HK-2 (cell line): ENCODE measurements at regions not wholly inside any gene's neighbourhood (a gene's known extent, or its start where the extent isn't known, plus 50 kb on each side); places are given as distances from the start of the nearest gene placed in this dataset.
"Not testable (repeated sequence)": the region's sequence is repeated elsewhere in the genome, so short reads cannot be mapped to it uniquely, and the experiment has no call there.

Source experiments
- DNase-seq: peaks from one replicate; pipeline ENCODE4 v3.0.0-alpha.2; 2018; ENCODE audit not compliant: unreplicated experiment

GRCh38 chr9:90458485-90458884 lies 184.1 kb downstream of the DIRAS2 start:
- DNase-seq = peak; percentile 41

DNA sequence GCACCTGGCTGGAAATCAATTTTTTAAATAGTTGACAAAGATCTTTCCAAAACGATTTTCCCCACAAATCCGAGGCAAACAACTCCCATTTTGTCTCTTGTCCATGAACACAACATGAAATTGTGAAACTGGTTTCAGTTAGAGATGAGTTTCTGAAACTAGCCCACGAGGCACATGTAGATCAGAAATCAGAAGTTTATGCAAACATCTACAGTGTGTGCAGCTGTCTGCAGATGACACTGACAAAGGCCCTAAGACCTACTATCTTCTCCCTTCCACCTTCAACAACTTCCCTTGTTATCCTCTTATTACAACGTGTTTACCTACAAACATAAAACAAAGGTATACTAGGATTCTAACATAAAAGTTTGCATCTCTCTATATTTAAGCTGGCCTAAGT lies 183.3 kb downstream of the DIRAS2 start:
- DNase-seq = no peak

DNA sequence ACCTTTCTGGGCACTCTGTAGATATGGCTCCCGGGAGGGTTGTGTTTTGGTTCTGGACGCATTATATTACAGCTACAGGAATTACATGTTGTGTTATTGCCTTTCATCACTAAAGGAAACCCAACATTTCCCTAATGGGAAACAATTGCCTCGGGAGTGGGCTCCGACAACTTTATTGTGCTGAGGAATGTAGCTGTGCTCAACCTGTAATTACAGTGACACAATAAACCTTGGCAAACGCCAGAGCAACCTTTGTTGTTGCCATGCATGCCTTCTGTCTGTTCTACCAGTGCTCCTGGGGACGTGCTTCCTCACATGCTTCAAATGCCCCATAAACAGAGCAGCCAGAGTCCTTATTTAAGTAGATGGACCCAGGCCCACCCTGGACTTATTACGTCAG lies 182.4 kb downstream of the DIRAS2 start:
- DNase-seq = no peak

- DNase-seq = no peak
Observed at GRCh38 chr9:90464978-90465377, 177.6 kb downstream of the DIRAS2 start.

DNA sequence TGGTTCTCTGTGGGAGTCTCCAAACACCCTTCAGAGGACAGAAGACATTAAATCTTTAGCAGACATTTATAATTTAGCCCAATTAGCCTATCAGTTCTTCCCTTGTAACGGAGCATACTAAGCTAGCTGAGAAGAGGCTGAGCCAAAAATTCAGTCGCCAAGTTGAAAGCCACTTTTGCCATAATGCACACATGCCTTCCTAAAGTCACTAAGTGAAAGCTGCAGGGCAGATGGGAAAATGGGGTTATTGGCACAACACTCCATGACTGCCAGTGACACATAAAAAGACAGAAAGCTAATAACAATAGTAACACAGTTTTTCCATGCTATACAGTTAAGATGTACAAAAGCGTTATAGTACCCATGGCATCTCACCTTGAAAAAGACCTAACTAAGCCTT lies 176.2 kb downstream of the DIRAS2 start:
- DNase-seq = no peak

GRCh38 chr9:90469435-90469834 lies 173.2 kb downstream of the DIRAS2 start:
- DNase-seq = no peak

DNA sequence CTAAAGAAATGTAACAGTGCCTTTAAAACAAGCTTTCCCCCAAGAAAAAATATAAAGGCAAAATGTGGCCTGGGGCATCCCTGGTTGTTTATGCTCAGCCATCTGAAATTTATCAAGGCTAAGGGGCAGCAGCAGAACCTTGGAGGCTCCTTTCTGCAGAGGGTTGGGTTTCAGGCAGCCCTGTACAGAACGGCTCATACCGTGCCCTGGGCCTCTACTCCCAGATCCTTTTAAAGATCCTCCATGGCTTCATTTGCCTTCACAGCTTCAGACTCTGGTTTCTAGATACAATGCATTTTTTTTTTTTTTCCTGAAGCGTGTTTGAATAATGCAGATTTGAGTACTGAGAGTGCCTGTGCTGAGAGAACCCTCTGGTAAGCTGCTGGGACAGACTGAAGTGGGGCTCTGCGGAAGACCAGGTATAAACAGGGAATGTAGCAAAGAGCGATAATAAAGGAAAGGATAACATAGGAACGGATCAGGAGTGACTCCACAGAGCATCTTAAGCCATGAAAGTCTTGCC lies 172.7 kb downstream of the DIRAS2 start:
- no peak for DNase-seq

GRCh38 chr9:90476058-90476457 lies 166.6 kb downstream of the DIRAS2 start:
- DNase-seq = no peak

DNA sequence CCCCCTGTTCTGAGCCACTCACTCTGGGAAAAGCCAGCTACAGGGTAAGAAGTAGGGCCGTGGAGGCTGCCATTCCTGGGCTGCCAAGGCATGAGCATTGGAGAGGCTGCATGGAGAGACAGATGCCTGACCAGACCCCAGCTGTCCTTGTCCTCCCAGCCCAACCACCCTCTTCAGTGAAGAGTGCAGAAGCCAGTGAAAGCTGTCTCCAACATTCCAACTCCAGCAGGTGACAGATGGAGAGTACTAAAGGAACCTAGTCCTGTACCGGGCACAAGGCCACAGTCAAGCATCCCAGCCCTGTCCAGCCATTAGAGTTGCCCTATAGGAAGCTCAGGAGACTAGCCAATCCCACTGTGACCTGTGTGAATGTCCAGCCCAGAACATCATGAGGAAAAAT lies 165.1 kb downstream of the DIRAS2 start:
- no peak for DNase-seq

GRCh38 chr9:90478821-90479220 lies 163.8 kb downstream of the DIRAS2 start:
- no peak for DNase-seq

DNA sequence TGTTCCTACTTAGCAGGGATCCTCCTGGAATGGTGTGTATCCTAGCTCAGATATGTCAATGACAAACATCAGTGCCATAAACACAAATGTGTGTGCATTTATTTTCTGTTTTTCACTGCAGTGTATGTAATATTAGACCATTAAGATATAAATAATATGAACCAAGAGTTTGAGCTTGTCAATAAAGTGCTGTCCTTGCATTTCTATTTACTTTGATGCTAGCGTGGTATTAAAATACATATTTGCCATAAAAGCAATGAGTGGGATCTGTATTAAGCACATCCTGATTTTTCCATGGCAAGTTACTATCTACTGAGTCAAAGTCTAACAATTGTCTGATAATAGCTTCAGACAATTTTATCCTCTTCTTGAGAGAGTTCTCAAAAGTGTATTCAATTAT lies 157.6 kb downstream of the DIRAS2 start:
- no peak for DNase-seq

GRCh38 chr9:90489066-90489465 lies 153.6 kb downstream of the DIRAS2 start:
- DNase-seq = no peak

DNA sequence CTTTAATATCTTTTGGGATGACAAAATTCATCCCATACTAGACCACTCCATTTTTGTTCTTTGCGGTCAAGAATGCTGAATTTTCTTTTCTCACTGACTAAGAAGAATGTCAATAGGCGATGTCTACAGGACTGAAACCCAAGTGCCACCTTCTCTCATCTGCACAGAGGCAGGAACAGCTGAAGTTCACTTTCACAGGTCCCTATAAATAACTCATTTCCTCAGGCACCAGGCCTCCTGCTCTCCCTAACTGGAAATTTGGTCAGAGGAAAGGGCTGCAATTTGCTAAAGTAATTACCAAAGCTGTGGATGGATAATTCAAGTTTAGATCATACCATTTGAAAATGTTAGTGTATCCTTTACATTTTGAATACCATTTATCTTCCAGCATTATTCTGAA lies 142.9 kb downstream of the DIRAS2 start:
- no peak for DNase-seq

GRCh38 chr9:90502134-90502533 lies 140.5 kb downstream of the DIRAS2 start:
- no peak for DNase-seq

- no peak for DNase-seq
Observed at GRCh38 chr9:90504486-90504885, 138.1 kb downstream of the DIRAS2 start.

DNA sequence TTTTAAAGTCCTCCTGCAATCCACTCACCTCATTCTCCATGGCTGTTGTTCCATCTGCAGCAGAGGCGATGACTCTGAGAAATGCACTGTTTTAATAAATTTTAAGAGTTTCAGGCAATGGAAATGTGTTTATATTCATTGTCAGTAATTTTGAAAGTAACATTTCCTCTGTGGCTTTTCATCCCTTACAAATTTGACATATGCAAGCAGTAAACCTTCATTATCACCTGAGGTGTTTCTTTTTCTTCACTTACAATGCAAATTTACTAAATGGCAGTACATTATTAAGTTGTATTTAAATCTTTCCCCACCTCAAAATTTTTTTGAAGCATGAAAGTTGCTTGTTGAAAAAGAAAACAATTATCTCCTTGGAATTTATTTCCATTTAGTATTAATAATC lies 136.9 kb downstream of the DIRAS2 start:
- DNase-seq = no peak

- not testable (repeated sequence) for DNase-seq
Observed at GRCh38 chr9:90506402-90506801, 136.2 kb downstream of the DIRAS2 start.

DNA sequence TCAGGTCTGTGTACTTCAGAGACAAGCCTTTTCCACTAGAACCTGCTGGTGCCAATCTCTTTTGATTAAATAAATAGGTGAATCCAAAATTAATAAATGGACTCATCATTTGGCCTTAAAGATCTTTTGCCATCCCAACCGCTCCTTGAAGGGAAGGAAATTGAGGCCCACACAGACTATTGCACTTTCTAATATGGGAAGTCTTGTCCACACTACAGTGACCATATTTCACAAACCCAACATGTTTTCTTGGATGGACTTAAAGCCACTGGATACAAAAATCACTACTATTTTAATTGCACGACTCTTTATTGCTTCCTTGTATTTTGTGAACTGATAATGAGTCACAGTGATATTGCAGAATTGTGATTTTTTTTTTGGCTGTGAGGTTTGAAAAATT lies 135.0 kb downstream of the DIRAS2 start:
- DNase-seq = no peak

GRCh38 chr9:90508940-90509339 lies 133.7 kb downstream of the DIRAS2 start:
- no peak for DNase-seq

DNA sequence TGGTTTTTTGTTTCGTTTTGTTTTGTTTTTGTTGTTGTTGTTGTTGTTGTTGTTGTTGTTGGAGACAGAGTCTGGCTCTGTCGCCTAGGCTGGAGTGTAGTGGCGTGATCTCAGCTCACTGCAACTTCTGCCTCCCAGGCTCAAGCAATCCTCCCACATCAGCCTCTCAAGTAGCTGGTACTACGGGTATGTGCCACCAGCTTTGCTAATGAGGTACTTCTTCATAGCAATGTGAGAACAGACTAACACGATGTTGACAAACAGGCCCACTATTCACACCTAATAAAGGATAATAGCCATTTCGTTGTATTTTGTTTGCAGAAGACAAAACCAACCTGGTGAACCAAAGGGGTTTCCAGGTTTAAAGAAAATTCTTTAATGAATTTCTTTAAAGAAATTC lies 130.9 kb downstream of the DIRAS2 start:
- no peak for DNase-seq

DNA sequence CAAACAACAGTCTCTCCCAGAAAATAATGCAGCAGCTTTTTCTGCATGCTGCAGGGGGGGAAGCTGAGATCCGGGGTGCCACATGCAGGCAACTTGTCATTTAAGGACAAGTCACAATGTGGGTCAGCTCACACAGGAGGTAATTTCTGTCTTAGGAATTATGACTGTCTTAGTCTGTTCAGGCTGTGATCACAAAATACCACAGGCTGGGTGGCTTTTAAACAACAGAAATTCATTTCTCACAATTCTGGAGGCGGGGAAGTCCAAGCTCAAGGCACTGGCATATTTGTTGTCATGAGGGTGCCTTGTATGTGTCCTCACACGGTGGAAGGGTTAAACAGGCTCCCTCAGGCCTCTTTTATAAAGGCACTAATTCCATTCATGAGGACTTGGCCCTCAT lies 127.7 kb downstream of the DIRAS2 start:
- no peak for DNase-seq

DNA sequence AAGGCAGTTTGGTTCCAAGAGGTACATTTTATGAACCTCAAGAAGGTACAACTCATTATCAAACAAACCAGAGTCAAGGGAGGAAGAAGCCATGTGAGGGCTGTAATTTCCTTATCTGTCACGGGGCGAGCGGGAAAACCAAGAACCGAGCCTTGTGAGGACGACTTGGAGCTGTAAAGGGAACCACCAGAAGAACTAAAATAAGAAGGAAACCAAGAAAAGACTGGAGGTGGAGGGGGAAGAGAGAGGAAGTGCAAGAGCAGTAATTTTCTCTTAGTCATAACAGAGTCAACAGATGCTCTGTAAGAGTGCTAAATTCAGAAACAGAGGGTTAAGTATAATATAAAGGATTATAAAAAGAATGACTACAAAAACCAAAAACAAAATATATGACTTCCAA lies 127.1 kb downstream of the DIRAS2 start:
- no peak for DNase-seq

DNA sequence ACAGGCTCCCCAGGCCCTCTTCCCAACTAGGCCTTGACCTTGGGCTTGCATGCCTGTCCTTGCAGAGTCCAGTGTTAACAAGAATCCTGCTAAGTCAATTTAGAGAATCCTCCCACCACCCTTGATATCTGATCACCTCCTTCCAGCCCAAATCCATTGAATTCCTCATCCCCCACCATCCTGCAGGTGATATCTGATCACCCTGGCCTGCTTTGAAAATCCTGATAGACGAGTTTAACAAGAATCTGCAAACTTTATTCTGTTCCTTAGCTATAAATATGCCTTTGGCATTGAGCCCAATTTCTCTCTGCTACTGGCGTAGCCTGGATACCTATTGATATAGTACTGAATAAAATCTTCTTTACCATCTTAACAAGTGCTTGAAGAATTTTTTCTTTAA lies 125.5 kb downstream of the DIRAS2 start:
- DNase-seq = no peak

DNA sequence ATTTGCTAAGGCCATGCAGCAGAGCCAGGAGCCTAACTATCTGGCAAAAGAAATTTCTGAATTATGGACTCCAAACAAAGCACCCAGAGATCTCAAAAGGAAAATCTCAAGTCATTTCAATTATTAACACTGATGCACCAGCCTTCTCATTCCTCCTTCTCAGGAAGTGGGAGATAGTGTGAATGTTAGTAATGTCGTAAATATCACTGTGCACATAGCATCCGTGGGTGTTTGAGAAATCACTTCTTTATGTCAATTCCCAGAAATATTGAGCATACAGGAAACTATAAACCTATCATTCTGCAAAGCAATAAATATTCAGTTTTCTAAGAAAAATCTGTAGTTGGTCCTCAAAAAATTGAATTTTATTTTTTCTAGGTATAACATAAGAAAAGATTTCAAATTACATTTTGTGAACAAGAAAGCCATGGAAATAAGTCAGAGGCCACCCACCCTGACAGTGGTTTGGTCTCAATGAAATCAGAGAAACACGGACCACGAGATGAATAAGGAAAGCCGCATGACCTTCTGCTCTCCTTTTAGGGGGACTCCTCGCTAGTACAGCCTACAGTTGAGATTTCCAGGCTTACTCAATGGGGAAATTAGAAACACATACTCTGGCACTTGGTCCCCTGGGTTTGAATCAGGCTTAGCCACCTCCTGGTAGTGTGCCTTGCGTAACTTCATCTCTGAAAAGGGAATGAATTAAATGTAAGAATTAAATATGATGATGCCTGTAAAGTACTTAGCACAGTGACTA lies 120.6 kb downstream of the DIRAS2 start:
- no peak for DNase-seq
